Endodermal cell (in vitro differentiated cells): ENCODE measurements at regions not wholly inside any gene's neighbourhood (a gene's known extent, or its start where the extent isn't known, plus 50 kb on each side); places are given as distances from the start of the nearest gene placed in this dataset.

Experiments
- DNase-seq: peaks from one replicate; pipeline ENCODE4 v3.0.0-alpha.2; 2017
- H3K27ac ChIP-seq: 2 replicates; pipeline ENCODE4 v1.5.1; 2013; ENCODE audit warnings: mild to moderate bottlenecking, low read depth, low read length, moderate library complexity
- H3K27me3 ChIP-seq: 2 replicates; pipeline ENCODE4 v1.6.1; 2013; ENCODE audit warnings: mild to moderate bottlenecking, low read length, moderate library complexity; ENCODE audit not compliant: insufficient read depth, control insufficient read depth, poor library complexity, severe bottlenecking
- H3K36me3 ChIP-seq: 2 replicates; pipeline ENCODE4 v1.7.0; 2013; ENCODE audit warnings: mild to moderate bottlenecking, low read length, moderate library complexity; ENCODE audit not compliant: control insufficient read depth, insufficient read depth
- H3K4me1 ChIP-seq: one replicate; pipeline ENCODE4 v1.7.0; 2013; ENCODE audit warnings: low read length; ENCODE audit not compliant: control insufficient read depth, insufficient read depth
- H3K4me3 ChIP-seq: 2 replicates; pipeline ENCODE4 v1.5.1; 2013; ENCODE audit warnings: mild to moderate bottlenecking, low read length, moderate library complexity
- H3K9ac ChIP-seq: 2 replicates; pipeline ENCODE4 v1.6.1; 2013; ENCODE audit warnings: mild to moderate bottlenecking, low read length, moderate library complexity; ENCODE audit not compliant: poor library complexity, severe bottlenecking; ENCODE audit errors: extremely low read depth
- H3K9me3 ChIP-seq: 2 replicates; pipeline ENCODE4 v1.6.1; 2013; ENCODE audit warnings: mild to moderate bottlenecking, low read length, moderate library complexity; ENCODE audit not compliant: control insufficient read depth
- H3K27ac Mint-ChIP-seq: 2 replicates; pipeline ENCODE4 v1.8.0; 2020; ENCODE audit warnings: mixed read lengths
- H3K27me3 Mint-ChIP-seq: 2 replicates; pipeline ENCODE4 v1.8.0; 2021; ENCODE audit warnings: mild to moderate bottlenecking, mixed read lengths; ENCODE audit not compliant: insufficient read depth
- H3K36me3 Mint-ChIP-seq: 2 replicates; pipeline ENCODE4 v1.8.0; 2020; ENCODE audit warnings: low read depth, mixed read lengths
- H3K4me1 Mint-ChIP-seq: 2 replicates; pipeline ENCODE4 v1.8.0; 2020; ENCODE audit warnings: mixed read lengths
- H3K4me3 Mint-ChIP-seq: 2 replicates; pipeline ENCODE4 v1.8.0; 2020; ENCODE audit warnings: mild to moderate bottlenecking, moderate library complexity, mixed read lengths
- H3K9me3 Mint-ChIP-seq: 2 replicates; pipeline ENCODE4 v1.8.0; 2020; ENCODE audit warnings: mild to moderate bottlenecking, mixed read lengths
- WGBS, 2 experiments: methylation state at CpG; one replicate each; pipeline versions ENCODE4 v1.1.5 to v1.1.7; 2013; ENCODE audit warnings: missing lambda C conversion rate in 2 of 2, mixed read lengths in 1 of 2; ENCODE audit not compliant: insufficient coverage in 1 of 2, insufficient read length in 1 of 2; 5-methylcytosine and 5-hydroxymethylcytosine counted together
- TF ChIP-seq, protein P1 (sequence below): fragments of 200-600 bp; sonication (generic); conservative IDR thresholded peaks from 2 replicates; pipeline ENCODE4 v1.5.0; 2021; ENCODE audit warnings: antibody characterized with exemption, mild to moderate bottlenecking

DNA sequence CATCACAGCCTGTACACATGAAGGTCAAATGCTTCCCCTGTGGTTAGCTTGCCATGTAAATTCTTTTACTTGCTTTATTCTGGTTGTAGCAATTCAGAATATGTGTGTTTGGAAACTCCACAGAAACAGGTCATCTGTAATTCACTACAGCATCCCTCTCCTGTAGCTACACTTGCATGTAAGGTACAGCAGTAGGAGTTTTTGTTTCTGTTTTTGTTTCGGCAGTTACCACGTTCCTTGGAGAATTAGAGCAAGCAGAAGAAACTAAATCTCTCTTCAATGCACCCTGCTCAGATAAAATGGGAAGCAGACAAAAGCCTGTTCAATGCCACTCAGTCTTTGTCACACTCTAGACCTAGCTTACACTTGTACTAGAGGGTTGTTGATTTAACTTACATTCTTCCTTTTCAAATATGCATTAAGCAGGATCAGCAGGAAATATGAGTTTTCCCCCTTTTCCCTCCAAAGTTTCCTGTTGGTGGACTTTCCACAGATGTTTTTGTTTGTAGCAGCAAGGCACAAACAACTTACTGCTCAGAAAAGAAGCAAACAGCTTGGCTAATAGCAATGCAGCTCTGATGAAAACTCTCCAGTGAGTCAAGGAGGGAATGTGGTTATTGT, 80.9 kb downstream of the YIPF5 start:
- Mint-ChIP-seq H3K36me3 (no peaks in the 10 kb centered on the region), H3K4me1 (peaks cover 15% of the 10 kb centered on the region), H3K27ac (no peak overlapping the region), H3K9me3 (no peaks in the 10 kb centered on the region), H3K4me3 (no peak overlapping the region), H3K27me3 (peaks cover 5% of the 10 kb centered on the region)
- H3K4me3 ChIP-seq = no peak overlapping the region
- no peak overlapping the region for H3K27ac ChIP-seq
- 70 to 78% methylated on average over 2 of the region's 2 CpGs for WGBS, 2 experiments
- DNase-seq = no peak
- no peaks in the 10 kb centered on the region for H3K36me3 ChIP-seq
- H3K27me3 ChIP-seq = no peaks in the 10 kb centered on the region
- peaks cover 4% of the 10 kb centered on the region for H3K4me1 ChIP-seq
- H3K9me3 ChIP-seq = no peaks in the 10 kb centered on the region
- H3K9ac ChIP-seq = no peak overlapping the region
- TF ChIP-seq, protein P1, sequence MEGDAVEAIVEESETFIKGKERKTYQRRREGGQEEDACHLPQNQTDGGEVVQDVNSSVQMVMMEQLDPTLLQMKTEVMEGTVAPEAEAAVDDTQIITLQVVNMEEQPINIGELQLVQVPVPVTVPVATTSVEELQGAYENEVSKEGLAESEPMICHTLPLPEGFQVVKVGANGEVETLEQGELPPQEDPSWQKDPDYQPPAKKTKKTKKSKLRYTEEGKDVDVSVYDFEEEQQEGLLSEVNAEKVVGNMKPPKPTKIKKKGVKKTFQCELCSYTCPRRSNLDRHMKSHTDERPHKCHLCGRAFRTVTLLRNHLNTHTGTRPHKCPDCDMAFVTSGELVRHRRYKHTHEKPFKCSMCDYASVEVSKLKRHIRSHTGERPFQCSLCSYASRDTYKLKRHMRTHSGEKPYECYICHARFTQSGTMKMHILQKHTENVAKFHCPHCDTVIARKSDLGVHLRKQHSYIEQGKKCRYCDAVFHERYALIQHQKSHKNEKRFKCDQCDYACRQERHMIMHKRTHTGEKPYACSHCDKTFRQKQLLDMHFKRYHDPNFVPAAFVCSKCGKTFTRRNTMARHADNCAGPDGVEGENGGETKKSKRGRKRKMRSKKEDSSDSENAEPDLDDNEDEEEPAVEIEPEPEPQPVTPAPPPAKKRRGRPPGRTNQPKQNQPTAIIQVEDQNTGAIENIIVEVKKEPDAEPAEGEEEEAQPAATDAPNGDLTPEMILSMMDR = no peak

DNA sequence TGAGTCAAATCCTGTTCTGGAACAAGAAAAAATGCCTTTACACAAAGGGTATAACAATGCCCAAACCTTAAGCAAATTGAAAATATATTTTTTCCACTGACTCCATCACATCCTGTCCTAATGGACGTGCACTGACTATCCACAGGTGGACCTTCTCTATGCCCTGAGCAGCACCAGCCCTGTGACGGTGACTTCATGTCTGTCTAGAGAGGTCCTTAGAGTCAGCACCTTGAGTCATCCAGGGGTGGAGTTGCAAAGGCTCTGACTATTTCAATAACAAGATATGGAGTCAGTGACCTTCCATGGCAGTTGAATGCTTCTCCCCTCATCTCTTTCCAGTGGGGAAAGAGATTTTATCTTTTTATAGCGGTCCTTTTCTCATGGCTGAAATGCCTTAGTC, 78.0 kb downstream of the YIPF5 start:
- H3K4me3 ChIP-seq = no peak overlapping the region
- TF ChIP-seq, protein P1 = no peak
- H3K4me1 Mint-ChIP-seq = peaks cover 15% of the 10 kb centered on the region
- no peaks in the 10 kb centered on the region for H3K36me3 Mint-ChIP-seq
- no peaks in the 10 kb centered on the region for H3K36me3 ChIP-seq
- no peak overlapping the region for H3K27ac Mint-ChIP-seq
- no peaks in the 10 kb centered on the region for H3K9me3 ChIP-seq
- H3K9me3 Mint-ChIP-seq = no peaks in the 10 kb centered on the region
- no peak for DNase-seq
- H3K4me3 Mint-ChIP-seq = no peak overlapping the region
- H3K27me3 Mint-ChIP-seq = peaks cover 5% of the 10 kb centered on the region
- no peak overlapping the region for H3K9ac ChIP-seq
- 93 to 100% methylated on average over 2 to 3 of the region's 3 CpGs for WGBS, 2 experiments
- no peak overlapping the region for H3K27ac ChIP-seq
- H3K27me3 ChIP-seq = no peaks in the 10 kb centered on the region
- H3K4me1 ChIP-seq = peaks cover 4% of the 10 kb centered on the region

DNA sequence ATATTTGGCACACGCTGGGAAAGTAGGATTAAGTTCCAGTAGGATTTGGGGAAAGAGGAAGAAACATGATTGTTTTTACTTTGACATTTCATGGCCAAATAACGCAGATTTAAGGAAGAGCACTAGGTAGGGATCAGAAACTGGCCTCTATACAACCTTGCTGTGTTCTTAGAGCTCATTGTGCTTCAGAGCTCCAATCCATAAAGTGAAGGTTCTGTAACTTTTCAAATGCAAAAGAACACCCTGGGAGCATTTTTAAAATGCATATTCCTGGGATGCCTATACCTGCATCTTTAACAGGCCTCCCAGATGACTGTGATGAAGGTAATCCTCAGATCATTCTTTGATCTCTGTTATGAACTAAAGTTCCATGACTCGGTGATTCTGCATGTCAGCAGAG, 77.1 kb downstream of the YIPF5 start:
- Mint-ChIP-seq H3K27ac (no peak overlapping the region), H3K9me3 (no peaks in the 10 kb centered on the region), H3K27me3 (peaks cover 5% of the 10 kb centered on the region), H3K36me3 (no peaks in the 10 kb centered on the region), H3K4me3 (no peak overlapping the region), H3K4me1 (peaks cover 15% of the 10 kb centered on the region)
- TF ChIP-seq, protein P1 = no peak
- no peaks in the 10 kb centered on the region for H3K36me3 ChIP-seq
- DNase-seq = no peak
- no peaks in the 10 kb centered on the region for H3K27me3 ChIP-seq
- H3K4me3 ChIP-seq = no peak overlapping the region
- no peak overlapping the region for H3K9ac ChIP-seq
- no peak overlapping the region for H3K27ac ChIP-seq
- H3K4me1 ChIP-seq = peaks cover 4% of the 10 kb centered on the region
- H3K9me3 ChIP-seq = no peaks in the 10 kb centered on the region
- WGBS, 2 experiments = 78 to 86% methylated on average over 3 of the region's 3 CpGs
